Activated CD8-positive, alpha-beta T cell treated with anti-CD3 and anti-CD28 coated beads for 36 hours (primary cell): ENCODE measurements at regions not wholly inside any gene's neighbourhood (a gene's known extent, or its start where the extent isn't known, plus 50 kb on each side); places are given as distances from the start of the nearest gene placed in this dataset.
"Not testable (repeated sequence)": the region's sequence is repeated elsewhere in the genome, so short reads cannot be mapped to it uniquely, and the experiment has no call there.

Experiments used
- ATAC-seq: fragments of 200-7000 bp; cut with Tn5 transposase; one replicate; pipeline ENCODE4 v1.10.0; 2021; ENCODE audit warnings: mild to moderate bottlenecking, moderate library complexity
- CTCF ChIA-PET: fragments of 350-600 bp; sonication (Branson Sonifier 250); formaldehyde crosslinking; loops from one replicate; lab custom pipeline; 2021; ENCODE audit warnings: antibody characterized with exemption; lab: Charles Lee
- POLR2A ChIA-PET: fragments of 350-600 bp; sonication (Branson Sonifier 250); formaldehyde crosslinking; loops from one replicate; lab custom pipeline; 2021; ENCODE audit warnings: antibody characterized with exemption; lab: Charles Lee
- DNase-seq: peaks from one replicate; pipeline ENCODE4 v3.0.0-alpha.2; 2020
- H3K27ac Mint-ChIP-seq: one replicate; pipeline ENCODE4 v1.8.0; 2021; ENCODE audit warnings: mild to moderate bottlenecking, mixed read lengths
- H3K27me3 Mint-ChIP-seq: one replicate; pipeline ENCODE4 v1.8.0; 2021; ENCODE audit warnings: mixed read lengths
- H3K36me3 Mint-ChIP-seq: one replicate; pipeline ENCODE4 v1.8.0; 2021; ENCODE audit warnings: low read depth, mixed read lengths
- H3K4me1 Mint-ChIP-seq: one replicate; pipeline ENCODE4 v1.8.0; 2021; ENCODE audit warnings: low read depth, mixed read lengths
- H3K4me3 Mint-ChIP-seq: one replicate; pipeline ENCODE4 v1.8.0; 2021; ENCODE audit warnings: mild to moderate bottlenecking, moderate library complexity, mixed read lengths
- H3K9me3 Mint-ChIP-seq: one replicate; pipeline ENCODE4 v1.8.0; 2021; ENCODE audit warnings: mixed read lengths
- CTCF ChIP-seq: fragments of 200-600 bp; IDR thresholded peaks from one replicate; pipeline ENCODE4 v1.8.0; 2022; ENCODE audit warnings: antibody characterized with exemption, mild to moderate bottlenecking
- intact Hi-C: fragments of 100-400 bp; cut with micrococcal nuclease; formaldehyde crosslinking; loops from one replicate; pipeline ENCODE4 v1.10.0; 2022

- ChIA-PET CTCF (no interaction called here), POLR2A (no interaction called here)
- Mint-ChIP-seq H3K9me3 (no peaks in the 10 kb centered on the region), H3K27ac (no peak overlapping the region), H3K4me3 (no peak overlapping the region), H3K27me3 (peaks cover 5% of the 10 kb centered on the region), H3K36me3 (no peaks in the 10 kb centered on the region), H3K4me1 (no peaks in the 10 kb centered on the region)
- no peak for TF ChIP-seq CTCF
- DNase-seq (no peak), ATAC-seq (no peak)
- intact Hi-C loops = no loop called here
Observed at GRCh38 chr2:118752762-118753429, 94.6 kb downstream of the EN1 start.

- CTCF ChIA-PET = no interaction called here
- POLR2A ChIA-PET = no interaction called here
- DNase-seq = no peak
- Mint-ChIP-seq H3K27me3 (peaks cover 1% of the 10 kb centered on the region), H3K4me3 (no peak overlapping the region), H3K4me1 (no peaks in the 10 kb centered on the region), H3K9me3 (peaks cover 2% of the 10 kb centered on the region), H3K36me3 (no peaks in the 10 kb centered on the region), H3K27ac (no peak overlapping the region)
- TF ChIP-seq CTCF = no peak
- intact Hi-C loops = no loop called here
- ATAC-seq = no peak
Observed at GRCh38 chr2:118750959-118751565, 96.4 kb downstream of the EN1 start.

- no peak for ATAC-seq
- no peaks in the 10 kb centered on the region for H3K36me3 Mint-ChIP-seq
- intact Hi-C loops = no loop called here
- peaks cover 15% of the 10 kb centered on the region for H3K9me3 Mint-ChIP-seq
- DNase-seq = no peak
- H3K4me1 Mint-ChIP-seq = no peaks in the 10 kb centered on the region
- peaks cover 1% of the 10 kb centered on the region for H3K27me3 Mint-ChIP-seq
- ChIA-PET POLR2A (no interaction called here), CTCF (interaction anchor here (1.9 kb wide), 1 partner anchor 107 kb away, joined by 4 read pairs; no protein-coding TSS in a partner anchor)
- no peak overlapping the region for H3K4me3 Mint-ChIP-seq
- no peak for TF ChIP-seq CTCF
- no peak overlapping the region for H3K27ac Mint-ChIP-seq
Observed at GRCh38 chr2:118748245-118748885, 99.1 kb downstream of the EN1 start.

- Mint-ChIP-seq H3K36me3 (no peaks in the 10 kb centered on the region), H3K27me3 (peaks cover 1% of the 10 kb centered on the region), H3K4me3 (no peak overlapping the region), H3K27ac (no peak overlapping the region), H3K9me3 (peaks cover 17% of the 10 kb centered on the region), H3K4me1 (no peaks in the 10 kb centered on the region)
- POLR2A ChIA-PET = no interaction called here
- CTCF ChIA-PET = interaction anchor here (1.9 kb wide), 1 partner anchor 108 kb away, joined by 4 read pairs; no protein-coding TSS in a partner anchor
- no peak for TF ChIP-seq CTCF
- no peak for ATAC-seq
- DNase-seq = no peak
- intact Hi-C loops = no loop called here
Observed at GRCh38 chr2:118747637-118748036, 99.8 kb downstream of the EN1 start.

- H3K27ac Mint-ChIP-seq = no peak overlapping the region
- intact Hi-C loops = no loop called here
- no peak for TF ChIP-seq CTCF
- H3K27me3 Mint-ChIP-seq = peaks cover 1% of the 10 kb centered on the region
- no peak for DNase-seq
- no peaks in the 10 kb centered on the region for H3K4me1 Mint-ChIP-seq
- POLR2A ChIA-PET = no interaction called here
- H3K36me3 Mint-ChIP-seq = no peaks in the 10 kb centered on the region
- peaks cover 17% of the 10 kb centered on the region for H3K9me3 Mint-ChIP-seq
- no peak overlapping the region for H3K4me3 Mint-ChIP-seq
- CTCF ChIA-PET = interaction anchor here (1.9 kb wide), 1 partner anchor 108 kb away, joined by 4 read pairs; no protein-coding TSS in a partner anchor
- no peak for ATAC-seq
Observed at GRCh38 chr2:118747066-118747465, 100.4 kb downstream of the EN1 start.

- H3K4me3 Mint-ChIP-seq, DNase-seq, H3K27ac Mint-ChIP-seq, H3K36me3 Mint-ChIP-seq, ATAC-seq, H3K27me3 Mint-ChIP-seq, H3K4me1 Mint-ChIP-seq, POLR2A ChIA-PET, CTCF ChIA-PET, intact Hi-C loops: not testable (repeated sequence)
- H3K9me3 Mint-ChIP-seq = peaks cover 17% of the 10 kb centered on the region
Observed at GRCh38 chr2:118744682-118745181, 102.7 kb downstream of the EN1 start.
